Astrocyte (in vitro differentiated cells and primary cell): ENCODE measurements at regions not wholly inside any gene's neighbourhood (a gene's known extent, or its start where the extent isn't known, plus 50 kb on each side); places are given as distances from the start of the nearest gene placed in this dataset.
A peak's percentile ranks its signal among the peaks of the same experiment; 100 is the strongest.

ENCODE experiments used
- DNase-seq: peaks from one replicate; pipeline ENCODE4 v3.0.0-alpha.2; 2010; ENCODE audit warnings: low read depth
- FAIRE-seq: peaks from 2 replicates; lab custom pipeline; 2011; peaks lifted over from hg19 to GRCh38; lab: Jason Lieb, UNC
- H2AFZ ChIP-seq: 2 replicates; pipeline ENCODE4 v1.6.0; 2012; ENCODE audit warnings: low read depth, low read length, inconsistent platforms
- H3K27ac ChIP-seq: 2 replicates; pipeline ENCODE4 v1.5.1; 2011; ENCODE audit warnings: low read depth, low read length, inconsistent platforms
- H3K27me3 ChIP-seq: 2 replicates; pipeline ENCODE4 v1.6.0; 2011; ENCODE audit warnings: low read length, inconsistent platforms; ENCODE audit not compliant: insufficient read depth
- H3K36me3 ChIP-seq: 2 replicates; pipeline ENCODE4 v1.5.1; 2011; ENCODE audit warnings: low read length, inconsistent platforms; ENCODE audit not compliant: insufficient read depth
- H3K4me1 ChIP-seq: 2 replicates; pipeline ENCODE4 v1.5.1; 2011; ENCODE audit warnings: low read length, inconsistent platforms; ENCODE audit not compliant: insufficient read depth
- H3K4me2 ChIP-seq: 2 replicates; pipeline ENCODE4 v1.6.0; 2012; ENCODE audit warnings: low read length, inconsistent platforms
- H3K4me3 ChIP-seq: 2 replicates; pipeline ENCODE4 v1.5.1; 2011; ENCODE audit warnings: low read depth, mild to moderate bottlenecking, low read length, inconsistent platforms; ENCODE audit not compliant: insufficient read depth
- H3K79me2 ChIP-seq: 2 replicates; pipeline ENCODE4 v1.6.0; 2012; ENCODE audit warnings: mild to moderate bottlenecking, low read length, inconsistent platforms; ENCODE audit not compliant: insufficient read depth
- H3K9ac ChIP-seq: 2 replicates; pipeline ENCODE4 v1.6.0; 2012; ENCODE audit warnings: mild to moderate bottlenecking, low read length, inconsistent platforms
- H3K9me3 ChIP-seq: 2 replicates; pipeline ENCODE4 v1.5.1; 2012; ENCODE audit warnings: low read depth, mild to moderate bottlenecking, low read length, inconsistent platforms; ENCODE audit not compliant: insufficient read depth
- H4K20me1 ChIP-seq: 2 replicates; pipeline ENCODE4 v1.6.0; 2012; ENCODE audit warnings: low read length, inconsistent platforms; ENCODE audit not compliant: insufficient read depth
- H3K27ac Mint-ChIP-seq: one replicate; pipeline ENCODE4 v1.8.0; 2021; ENCODE audit warnings: mild to moderate bottlenecking, mixed read lengths; ENCODE audit not compliant: unreplicated experiment
- H3K27me3 Mint-ChIP-seq: one replicate; pipeline ENCODE4 v1.8.0; 2021; ENCODE audit warnings: low read depth, mixed read lengths; ENCODE audit not compliant: unreplicated experiment
- H3K36me3 Mint-ChIP-seq: one replicate; pipeline ENCODE4 v1.8.0; 2021; ENCODE audit warnings: low read depth, mixed read lengths; ENCODE audit not compliant: unreplicated experiment
- H3K4me1 Mint-ChIP-seq: one replicate; pipeline ENCODE4 v1.8.0; 2021; ENCODE audit warnings: low read depth, mixed read lengths; ENCODE audit not compliant: unreplicated experiment
- H3K4me3 Mint-ChIP-seq: one replicate; pipeline ENCODE4 v1.8.0; 2021; ENCODE audit warnings: mild to moderate bottlenecking, moderate library complexity, mixed read lengths; ENCODE audit not compliant: unreplicated experiment
- H3K9me3 Mint-ChIP-seq: one replicate; pipeline ENCODE4 v1.8.0; 2021; ENCODE audit warnings: mild to moderate bottlenecking, mixed read lengths; ENCODE audit not compliant: unreplicated experiment
- CTCF ChIP-seq: IDR thresholded peaks from 2 replicates; pipeline ENCODE4 v1.5.1; 2011; ENCODE audit warnings: low read depth, mild to moderate bottlenecking, inconsistent platforms, low read length, moderate library complexity; ENCODE audit not compliant: insufficient read depth
- EZH2 ChIP-seq: IDR thresholded peaks from 2 replicates; pipeline ENCODE4 v1.6.1; 2012; ENCODE audit warnings: mild to moderate bottlenecking, low read length, inconsistent platforms; ENCODE audit not compliant: insufficient read depth

DNA sequence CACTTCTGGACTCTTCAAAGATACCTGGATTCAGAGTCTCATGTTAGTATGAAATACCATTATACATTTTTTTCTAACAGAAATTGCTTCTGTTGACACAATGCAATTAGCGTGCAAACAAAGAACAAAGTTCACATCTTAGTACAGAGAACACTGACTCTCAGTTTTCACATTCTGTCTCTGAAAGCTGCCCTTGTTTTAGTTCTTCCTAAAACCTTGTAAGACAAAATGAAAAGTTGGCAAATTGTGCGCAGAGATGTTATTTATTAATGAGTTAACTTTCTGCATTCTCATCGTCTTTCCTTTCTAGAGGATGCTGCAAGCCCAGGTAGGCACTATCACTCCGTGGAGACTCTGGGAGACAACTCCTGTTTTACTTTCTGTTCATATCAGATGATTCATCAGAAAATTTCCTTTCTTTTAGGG is 377.3 kb upstream of the POU3F3 start:
- H3K27ac Mint-ChIP-seq: no peak overlapping the region
- FAIRE-seq: no peak
- Histone ChIP-seq H3K36me3 (no peaks in the 10 kb centered on the region), H4K20me1 (no peaks in the 10 kb centered on the region), H3K4me1 (no peaks in the 10 kb centered on the region), H3K27me3 (no peaks in the 10 kb centered on the region), H3K27ac (no peak overlapping the region), H3K79me2 (no peaks in the 10 kb centered on the region), H2AFZ (peak overlapping the region; percentile 48), H3K4me3 (peak overlapping the region; percentile 38), H3K9ac (peak overlapping the region; percentile 20), H3K4me2 (peak overlapping the region; percentile 73), H3K9me3 (no peaks in the 10 kb centered on the region)
- no peaks in the 10 kb centered on the region for H3K36me3 Mint-ChIP-seq
- peaks cover 11% of the 10 kb centered on the region for H3K27me3 Mint-ChIP-seq
- H3K4me3 Mint-ChIP-seq: no peak overlapping the region
- no peak for DNase-seq
- no peak for TF ChIP-seq EZH2
- no peak for TF ChIP-seq CTCF
- peaks cover 4% of the 10 kb centered on the region for H3K4me1 Mint-ChIP-seq
- no peaks in the 10 kb centered on the region for H3K9me3 Mint-ChIP-seq

DNA sequence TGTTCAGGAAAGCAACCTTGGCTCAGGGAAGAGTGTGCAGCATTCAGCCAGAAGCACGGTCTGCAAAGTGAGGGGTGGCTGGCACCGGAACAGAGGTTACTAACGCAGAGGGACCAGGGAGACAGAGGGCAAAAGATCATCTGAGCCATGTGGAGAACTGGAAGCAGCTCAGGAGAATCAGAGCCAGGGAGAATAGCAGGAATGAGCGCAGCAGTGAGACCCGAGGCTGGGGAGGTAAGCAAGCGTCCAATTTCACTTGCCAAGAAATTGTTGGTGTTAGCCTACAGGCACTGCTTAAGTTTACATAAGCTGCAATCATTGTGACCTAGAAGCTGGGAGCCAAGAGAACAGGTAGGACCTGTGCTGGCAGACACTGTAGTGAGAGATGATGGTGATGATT is 372.6 kb upstream of the POU3F3 start:
- H3K79me2 ChIP-seq: no peaks in the 10 kb centered on the region
- Mint-ChIP-seq H3K9me3 (no peaks in the 10 kb centered on the region), H3K27ac (no peak overlapping the region), H3K4me1 (no peaks in the 10 kb centered on the region), H3K36me3 (no peaks in the 10 kb centered on the region), H3K4me3 (no peak overlapping the region), H3K27me3 (peaks cover 15% of the 10 kb centered on the region)
- no peak overlapping the region for H3K27ac ChIP-seq
- H3K4me3 ChIP-seq: no peak overlapping the region
- H2AFZ ChIP-seq: no peak overlapping the region
- H3K27me3 ChIP-seq: no peaks in the 10 kb centered on the region
- TF ChIP-seq CTCF (no peak), EZH2 (no peak)
- H3K9me3 ChIP-seq: no peaks in the 10 kb centered on the region
- no peaks in the 10 kb centered on the region for H3K4me1 ChIP-seq
- H3K9ac ChIP-seq: no peak overlapping the region
- DNase-seq (no peak), FAIRE-seq (no peak)
- no peaks in the 10 kb centered on the region for H4K20me1 ChIP-seq
- no peaks in the 10 kb centered on the region for H3K36me3 ChIP-seq
- no peak overlapping the region for H3K4me2 ChIP-seq

- Histone ChIP-seq H3K79me2 (no peaks in the 10 kb centered on the region), H3K27me3 (no peaks in the 10 kb centered on the region), H3K9ac (no peak overlapping the region), H3K4me1 (no peaks in the 10 kb centered on the region), H4K20me1 (no peaks in the 10 kb centered on the region), H3K9me3 (no peaks in the 10 kb centered on the region), H3K4me3 (no peak overlapping the region), H3K27ac (no peak overlapping the region), H3K36me3 (no peaks in the 10 kb centered on the region), H3K4me2 (no peak overlapping the region), H2AFZ (no peak overlapping the region)
- Mint-ChIP-seq H3K27ac (no peak overlapping the region), H3K36me3 (no peaks in the 10 kb centered on the region), H3K4me3 (no peak overlapping the region), H3K9me3 (no peaks in the 10 kb centered on the region), H3K4me1 (peaks cover 6% of the 10 kb centered on the region), H3K27me3 (peaks cover 7% of the 10 kb centered on the region)
- DNase-seq (peak; percentile 39), FAIRE-seq (no peak)
- TF ChIP-seq CTCF: no peak
- TF ChIP-seq EZH2: no peak
Measured at GRCh38 chr2:104487366-104487765, 366.5 kb upstream of the POU3F3 start.
